ENCODE measurements at regions not wholly inside any gene's neighbourhood (a gene's known extent, or its start where the extent isn't known, plus 50 kb on each side); places are given as distances from the start of the nearest gene placed in this dataset.

- no peak for DNase-seq
Measured at GRCh38 chr3:79917561-79917960, 149.8 kb upstream of the ROBO1 start.

- DNase-seq: no peak
Measured at GRCh38 chr3:79910337-79910736, 142.5 kb upstream of the ROBO1 start.

- DNase-seq: no peak
Measured at GRCh38 chr3:79906106-79906505, 138.3 kb upstream of the ROBO1 start.

GRCh38 chr3:79902151-79902550, 134.4 kb upstream of the ROBO1 start:
- DNase-seq: no peak

- no peak for DNase-seq
Measured at GRCh38 chr3:79898907-79899306, 131.1 kb upstream of the ROBO1 start.

- DNase-seq: no peak
Measured at GRCh38 chr3:79896086-79896485, 128.3 kb upstream of the ROBO1 start.

GRCh38 chr3:79887213-79887612, 119.4 kb upstream of the ROBO1 start:
- DNase-seq: no peak

GRCh38 chr3:79886204-79886603, 118.4 kb upstream of the ROBO1 start:
- DNase-seq: no peak

GRCh38 chr3:79885407-79885806, 117.6 kb upstream of the ROBO1 start:
- no peak for DNase-seq

- DNase-seq: no peak
Measured at GRCh38 chr3:79884354-79884753, 116.6 kb upstream of the ROBO1 start.

- DNase-seq: no peak
Measured at GRCh38 chr3:79881431-79881830, 113.6 kb upstream of the ROBO1 start.

- no peak for DNase-seq
Measured at GRCh38 chr3:79878708-79879107, 110.9 kb upstream of the ROBO1 start.

- DNase-seq: no peak
Measured at GRCh38 chr3:79874646-79875045, 106.8 kb upstream of the ROBO1 start.

GRCh38 chr3:79872483-79872882, 104.7 kb upstream of the ROBO1 start:
- no peak for DNase-seq

- DNase-seq: no peak
Measured at GRCh38 chr3:79871656-79872055, 103.9 kb upstream of the ROBO1 start.

GRCh38 chr3:79870313-79870620, 102.5 kb upstream of the ROBO1 start:
- no peak for DNase-seq

- DNase-seq: no peak
Measured at GRCh38 chr3:79869461-79870312, 101.9 kb upstream of the ROBO1 start.

GRCh38 chr3:79866162-79866561, 98.4 kb upstream of the ROBO1 start:
- no peak for DNase-seq

- no peak for DNase-seq
Measured at GRCh38 chr3:79864077-79864476, 96.3 kb upstream of the ROBO1 start.

- no peak for DNase-seq
Measured at GRCh38 chr3:79848876-79849275, 81.1 kb upstream of the ROBO1 start.

GRCh38 chr3:79847928-79848327, 80.1 kb upstream of the ROBO1 start:
- no peak for DNase-seq

GRCh38 chr3:79846148-79846933, 78.5 kb upstream of the ROBO1 start:
- DNase-seq: no peak

- DNase-seq: no peak
Measured at GRCh38 chr3:79845546-79845945, 77.7 kb upstream of the ROBO1 start.

GRCh38 chr3:79844176-79844575, 76.4 kb upstream of the ROBO1 start:
- no peak for DNase-seq

- DNase-seq: no peak
Measured at GRCh38 chr3:79843180-79843579, 75.4 kb upstream of the ROBO1 start.

Data from NCI-H187 treated with DMSO at 0.1 percent for 48 hours (cell line).